ENCODE measurements at regions not wholly inside any gene's neighbourhood (a gene's known extent, or its start where the extent isn't known, plus 50 kb on each side); places are given as distances from the start of the nearest gene placed in this dataset.
A peak's percentile ranks its signal among the peaks of the same experiment; 100 is the strongest.

- TF ChIP-seq, protein P1, sequence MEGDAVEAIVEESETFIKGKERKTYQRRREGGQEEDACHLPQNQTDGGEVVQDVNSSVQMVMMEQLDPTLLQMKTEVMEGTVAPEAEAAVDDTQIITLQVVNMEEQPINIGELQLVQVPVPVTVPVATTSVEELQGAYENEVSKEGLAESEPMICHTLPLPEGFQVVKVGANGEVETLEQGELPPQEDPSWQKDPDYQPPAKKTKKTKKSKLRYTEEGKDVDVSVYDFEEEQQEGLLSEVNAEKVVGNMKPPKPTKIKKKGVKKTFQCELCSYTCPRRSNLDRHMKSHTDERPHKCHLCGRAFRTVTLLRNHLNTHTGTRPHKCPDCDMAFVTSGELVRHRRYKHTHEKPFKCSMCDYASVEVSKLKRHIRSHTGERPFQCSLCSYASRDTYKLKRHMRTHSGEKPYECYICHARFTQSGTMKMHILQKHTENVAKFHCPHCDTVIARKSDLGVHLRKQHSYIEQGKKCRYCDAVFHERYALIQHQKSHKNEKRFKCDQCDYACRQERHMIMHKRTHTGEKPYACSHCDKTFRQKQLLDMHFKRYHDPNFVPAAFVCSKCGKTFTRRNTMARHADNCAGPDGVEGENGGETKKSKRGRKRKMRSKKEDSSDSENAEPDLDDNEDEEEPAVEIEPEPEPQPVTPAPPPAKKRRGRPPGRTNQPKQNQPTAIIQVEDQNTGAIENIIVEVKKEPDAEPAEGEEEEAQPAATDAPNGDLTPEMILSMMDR (IDR thresholded peaks at IDR 0.05), result no peak
Observed at GRCh38 chr13:24931450-24932251, 164.3 kb upstream of the PABPC3 start.

GRCh38 chr13:24938966-24939365 is 157.0 kb upstream of the PABPC3 start:
- TF ChIP-seq, protein P1 (IDR thresholded peaks at IDR 0.05), result no peak

- TF ChIP-seq, protein P1 (IDR thresholded peaks at IDR 0.05), result no peak
Observed at GRCh38 chr13:24943136-24943535, 152.8 kb upstream of the PABPC3 start.

DNA sequence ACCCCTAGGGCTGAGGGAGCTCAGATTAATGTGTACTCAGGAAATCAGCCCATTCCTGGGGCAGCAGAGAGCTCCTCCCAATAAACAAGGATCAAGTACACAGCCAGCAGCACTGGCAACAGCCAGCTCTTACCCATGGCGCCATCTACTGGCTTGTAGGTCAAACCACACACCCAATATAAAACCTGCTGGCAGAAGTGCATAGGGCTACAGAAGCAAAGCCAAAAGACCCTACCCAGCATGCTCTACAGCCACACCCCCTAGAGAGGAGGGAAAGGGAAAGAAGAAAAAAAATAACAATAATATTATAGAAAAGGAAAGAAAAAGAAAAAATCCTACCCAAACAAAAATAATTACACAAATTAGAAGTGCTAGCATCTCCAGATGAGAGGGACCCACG is 127.5 kb upstream of the PABPC3 start:
- TF ChIP-seq, protein P1 (IDR thresholded peaks at IDR 0.05), result 0 out of 2 replicates have a peak, but pooled peaks have one; percentile 19

DNA sequence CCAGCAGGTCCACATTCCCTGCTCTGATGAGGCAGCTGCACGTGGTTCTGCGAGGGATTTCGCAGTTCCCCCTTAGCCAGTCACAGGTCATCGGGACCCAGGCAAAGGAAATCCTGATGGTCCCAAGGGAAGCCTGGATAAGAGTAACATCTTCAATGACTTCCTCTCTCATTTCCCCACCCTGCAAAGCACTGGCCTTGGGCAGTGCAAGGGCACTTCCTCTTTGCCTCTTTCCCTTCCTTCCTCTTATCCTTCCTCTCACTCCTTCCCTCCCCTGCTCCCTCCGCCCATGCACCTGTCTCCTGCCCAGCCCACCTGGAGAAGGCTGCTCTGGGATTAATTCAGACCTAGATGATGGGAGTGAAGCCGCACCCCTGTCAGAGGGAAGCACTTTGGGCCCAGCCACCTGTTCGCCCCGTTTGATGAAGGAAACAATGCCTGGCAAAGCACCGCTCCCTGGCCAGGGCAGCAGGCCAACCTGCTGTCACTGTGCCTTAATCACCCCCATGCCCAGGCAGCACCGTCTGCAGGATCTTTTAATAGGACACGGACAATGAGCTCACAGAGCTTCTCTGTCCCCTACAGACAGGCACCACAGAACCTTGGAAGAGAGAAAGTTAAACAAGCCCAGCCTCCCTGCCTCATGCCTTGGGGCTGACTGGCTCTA is 113.5 kb upstream of the PABPC3 start:
- TF ChIP-seq, protein P1 (IDR thresholded peaks at IDR 0.05), result no peak

DNA sequence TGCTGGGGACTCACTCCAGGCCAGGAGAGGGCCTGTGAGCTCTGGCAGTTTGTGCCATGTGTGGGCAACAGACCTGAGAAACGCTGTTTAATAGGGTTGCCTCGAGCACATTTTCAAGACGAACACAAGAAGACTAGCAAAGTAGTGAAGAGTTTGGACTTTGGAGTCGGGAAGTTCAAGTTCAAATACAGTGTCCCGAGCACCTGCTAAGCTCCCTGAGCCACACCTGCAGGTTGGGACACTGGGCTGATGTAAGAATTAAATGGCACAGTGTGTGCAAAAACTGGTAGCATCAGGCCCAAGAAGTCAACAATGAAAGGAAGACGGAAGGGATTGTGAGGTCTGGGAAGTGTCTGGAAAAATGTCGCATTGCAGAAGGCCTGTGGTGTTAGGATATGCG is 112.8 kb upstream of the PABPC3 start:
- TF ChIP-seq, protein P1 (IDR thresholded peaks at IDR 0.05), result no peak

DNA sequence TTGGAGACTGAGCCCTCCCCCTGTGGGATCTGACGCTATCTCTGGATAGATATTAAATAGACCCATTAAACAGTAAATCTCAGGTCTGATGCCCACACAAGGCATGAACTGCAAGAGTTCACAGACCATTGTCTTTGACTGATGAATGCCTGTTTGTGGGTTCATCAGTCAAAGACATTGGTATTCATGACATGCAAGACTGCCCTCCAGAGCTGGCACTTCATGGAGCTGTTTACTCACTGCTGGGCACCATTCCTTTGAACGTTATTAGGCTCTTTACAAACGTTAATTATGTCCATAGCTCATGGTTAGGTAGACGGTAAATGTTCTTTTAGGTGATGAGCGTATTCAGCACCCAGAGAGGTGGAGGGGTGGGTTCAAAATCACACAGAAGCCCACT is 111.8 kb upstream of the PABPC3 start:
- TF ChIP-seq, protein P1 (IDR thresholded peaks at IDR 0.05), result no peak
